GM23338 (cell line): ENCODE measurements at regions not wholly inside any gene's neighbourhood (a gene's known extent, or its start where the extent isn't known, plus 50 kb on each side); places are given as distances from the start of the nearest gene placed in this dataset.

Experiments
- CREB1 ChIP-seq: fragments of 250-450 bp; sonication (Bioruptor Pico); IDR thresholded peaks from 2 replicates; pipeline ENCODE4 v1.5.0; 2020; ENCODE audit warnings: low read depth, mild to moderate bottlenecking, moderate library complexity
- EZH2 ChIP-seq: fragments of 200-600 bp; sonication (generic); IDR thresholded peaks from one replicate; pipeline ENCODE4 v1.8.0; 2017; ENCODE audit warnings: antibody characterized with exemption, mild to moderate bottlenecking, low read depth; ENCODE audit not compliant: unreplicated experiment
- EZH2phosphoT487 ChIP-seq: fragments of 200-600 bp; sonication (generic); IDR thresholded peaks from one replicate; pipeline ENCODE4 v1.8.1; 2018; ENCODE audit warnings: antibody characterized with exemption; ENCODE audit not compliant: unreplicated experiment
- JUNB ChIP-seq: IDR thresholded peaks from one replicate; pipeline ENCODE4 v1.6.1; 2016; ENCODE audit warnings: antibody characterized with exemption; ENCODE audit not compliant: unreplicated experiment
- NANOG ChIP-seq: IDR thresholded peaks from 2 replicates; pipeline ENCODE4 v1.6.1; 2016; ENCODE audit warnings: antibody characterized with exemption, borderline replicate concordance
- POLR2AphosphoS5 ChIP-seq: IDR thresholded peaks from 2 replicates; pipeline ENCODE4 v1.6.1; 2016; ENCODE audit warnings: antibody characterized with exemption, low read depth
- ZNF114 ChIP-seq: fragments of 250-450 bp; sonication (Bioruptor Pico); IDR thresholded peaks from 2 replicates; pipeline ENCODE4 v1.5.0; 2020; ENCODE audit warnings: mild to moderate bottlenecking, moderate library complexity
- ZNF331 ChIP-seq: fragments of 250-450 bp; sonication (Bioruptor Pico); IDR thresholded peaks from 2 replicates; pipeline ENCODE4 v1.5.0; 2020; ENCODE audit warnings: low read depth, mild to moderate bottlenecking, moderate library complexity
- TF ChIP-seq, protein P1 (sequence below), 2 experiments: fragments of 200-600 bp in 1 of 2; sonication (generic) in 1 of 2; conservative IDR thresholded peaks; 2 replicates each; pipeline versions ENCODE4 v1.5.1 to v1.6.1; 2016 to 2017; ENCODE audit warnings: antibody characterized with exemption in 2 of 2, low read depth in 2 of 2, mild to moderate bottlenecking in 2 of 2, moderate library complexity in 1 of 2
- TF ChIP-seq, protein P2 (sequence below): IDR thresholded peaks from one replicate; pipeline ENCODE4 v1.6.1; 2018; ENCODE audit warnings: antibody characterized with exemption; ENCODE audit not compliant: unreplicated experiment
- TF ChIP-seq, protein P3 (sequence below): fragments of 250-450 bp; sonication (Bioruptor Pico); IDR thresholded peaks from 2 replicates; pipeline ENCODE4 v1.5.0; 2020; ENCODE audit warnings: mild to moderate bottlenecking, moderate library complexity
- TF ChIP-seq, protein P4 (sequence below): IDR thresholded peaks from 2 replicates; pipeline ENCODE4 v1.6.1; 2016; ENCODE audit warnings: antibody characterized with exemption

DNA sequence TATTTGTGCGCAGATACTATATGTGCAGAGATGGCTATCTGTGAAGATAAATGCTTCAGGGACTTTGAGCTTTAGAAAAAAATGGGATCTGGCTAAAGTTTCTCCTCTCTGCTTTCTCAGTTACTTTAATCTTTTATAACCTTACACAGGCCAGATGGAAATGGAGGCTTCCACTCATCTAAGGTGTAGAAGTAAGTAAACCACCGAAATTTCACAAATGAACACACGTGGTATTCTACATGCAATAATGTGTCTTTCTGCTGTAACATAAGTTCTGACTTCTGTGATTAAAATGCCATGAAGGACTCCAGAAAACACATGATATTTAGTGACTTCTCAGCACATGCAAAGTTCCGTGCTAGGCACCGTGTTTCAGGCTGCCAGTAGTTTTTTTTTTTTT, 99.1 kb upstream of the FOXN3 start:
- TF ChIP-seq, protein P1, sequence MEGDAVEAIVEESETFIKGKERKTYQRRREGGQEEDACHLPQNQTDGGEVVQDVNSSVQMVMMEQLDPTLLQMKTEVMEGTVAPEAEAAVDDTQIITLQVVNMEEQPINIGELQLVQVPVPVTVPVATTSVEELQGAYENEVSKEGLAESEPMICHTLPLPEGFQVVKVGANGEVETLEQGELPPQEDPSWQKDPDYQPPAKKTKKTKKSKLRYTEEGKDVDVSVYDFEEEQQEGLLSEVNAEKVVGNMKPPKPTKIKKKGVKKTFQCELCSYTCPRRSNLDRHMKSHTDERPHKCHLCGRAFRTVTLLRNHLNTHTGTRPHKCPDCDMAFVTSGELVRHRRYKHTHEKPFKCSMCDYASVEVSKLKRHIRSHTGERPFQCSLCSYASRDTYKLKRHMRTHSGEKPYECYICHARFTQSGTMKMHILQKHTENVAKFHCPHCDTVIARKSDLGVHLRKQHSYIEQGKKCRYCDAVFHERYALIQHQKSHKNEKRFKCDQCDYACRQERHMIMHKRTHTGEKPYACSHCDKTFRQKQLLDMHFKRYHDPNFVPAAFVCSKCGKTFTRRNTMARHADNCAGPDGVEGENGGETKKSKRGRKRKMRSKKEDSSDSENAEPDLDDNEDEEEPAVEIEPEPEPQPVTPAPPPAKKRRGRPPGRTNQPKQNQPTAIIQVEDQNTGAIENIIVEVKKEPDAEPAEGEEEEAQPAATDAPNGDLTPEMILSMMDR (conservative IDR thresholded peaks at IDR 0.05; ENCODE audit: low read depth in 2 of 2), result no peak
- TF ChIP-seq, protein P2, sequence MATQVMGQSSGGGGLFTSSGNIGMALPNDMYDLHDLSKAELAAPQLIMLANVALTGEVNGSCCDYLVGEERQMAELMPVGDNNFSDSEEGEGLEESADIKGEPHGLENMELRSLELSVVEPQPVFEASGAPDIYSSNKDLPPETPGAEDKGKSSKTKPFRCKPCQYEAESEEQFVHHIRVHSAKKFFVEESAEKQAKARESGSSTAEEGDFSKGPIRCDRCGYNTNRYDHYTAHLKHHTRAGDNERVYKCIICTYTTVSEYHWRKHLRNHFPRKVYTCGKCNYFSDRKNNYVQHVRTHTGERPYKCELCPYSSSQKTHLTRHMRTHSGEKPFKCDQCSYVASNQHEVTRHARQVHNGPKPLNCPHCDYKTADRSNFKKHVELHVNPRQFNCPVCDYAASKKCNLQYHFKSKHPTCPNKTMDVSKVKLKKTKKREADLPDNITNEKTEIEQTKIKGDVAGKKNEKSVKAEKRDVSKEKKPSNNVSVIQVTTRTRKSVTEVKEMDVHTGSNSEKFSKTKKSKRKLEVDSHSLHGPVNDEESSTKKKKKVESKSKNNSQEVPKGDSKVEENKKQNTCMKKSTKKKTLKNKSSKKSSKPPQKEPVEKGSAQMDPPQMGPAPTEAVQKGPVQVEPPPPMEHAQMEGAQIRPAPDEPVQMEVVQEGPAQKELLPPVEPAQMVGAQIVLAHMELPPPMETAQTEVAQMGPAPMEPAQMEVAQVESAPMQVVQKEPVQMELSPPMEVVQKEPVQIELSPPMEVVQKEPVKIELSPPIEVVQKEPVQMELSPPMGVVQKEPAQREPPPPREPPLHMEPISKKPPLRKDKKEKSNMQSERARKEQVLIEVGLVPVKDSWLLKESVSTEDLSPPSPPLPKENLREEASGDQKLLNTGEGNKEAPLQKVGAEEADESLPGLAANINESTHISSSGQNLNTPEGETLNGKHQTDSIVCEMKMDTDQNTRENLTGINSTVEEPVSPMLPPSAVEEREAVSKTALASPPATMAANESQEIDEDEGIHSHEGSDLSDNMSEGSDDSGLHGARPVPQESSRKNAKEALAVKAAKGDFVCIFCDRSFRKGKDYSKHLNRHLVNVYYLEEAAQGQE, result no peak
- no peak for TF ChIP-seq ZNF331 (CRISPR knock-in tag)
- no peak for TF ChIP-seq POLR2AphosphoS5
- TF ChIP-seq, protein P3, sequence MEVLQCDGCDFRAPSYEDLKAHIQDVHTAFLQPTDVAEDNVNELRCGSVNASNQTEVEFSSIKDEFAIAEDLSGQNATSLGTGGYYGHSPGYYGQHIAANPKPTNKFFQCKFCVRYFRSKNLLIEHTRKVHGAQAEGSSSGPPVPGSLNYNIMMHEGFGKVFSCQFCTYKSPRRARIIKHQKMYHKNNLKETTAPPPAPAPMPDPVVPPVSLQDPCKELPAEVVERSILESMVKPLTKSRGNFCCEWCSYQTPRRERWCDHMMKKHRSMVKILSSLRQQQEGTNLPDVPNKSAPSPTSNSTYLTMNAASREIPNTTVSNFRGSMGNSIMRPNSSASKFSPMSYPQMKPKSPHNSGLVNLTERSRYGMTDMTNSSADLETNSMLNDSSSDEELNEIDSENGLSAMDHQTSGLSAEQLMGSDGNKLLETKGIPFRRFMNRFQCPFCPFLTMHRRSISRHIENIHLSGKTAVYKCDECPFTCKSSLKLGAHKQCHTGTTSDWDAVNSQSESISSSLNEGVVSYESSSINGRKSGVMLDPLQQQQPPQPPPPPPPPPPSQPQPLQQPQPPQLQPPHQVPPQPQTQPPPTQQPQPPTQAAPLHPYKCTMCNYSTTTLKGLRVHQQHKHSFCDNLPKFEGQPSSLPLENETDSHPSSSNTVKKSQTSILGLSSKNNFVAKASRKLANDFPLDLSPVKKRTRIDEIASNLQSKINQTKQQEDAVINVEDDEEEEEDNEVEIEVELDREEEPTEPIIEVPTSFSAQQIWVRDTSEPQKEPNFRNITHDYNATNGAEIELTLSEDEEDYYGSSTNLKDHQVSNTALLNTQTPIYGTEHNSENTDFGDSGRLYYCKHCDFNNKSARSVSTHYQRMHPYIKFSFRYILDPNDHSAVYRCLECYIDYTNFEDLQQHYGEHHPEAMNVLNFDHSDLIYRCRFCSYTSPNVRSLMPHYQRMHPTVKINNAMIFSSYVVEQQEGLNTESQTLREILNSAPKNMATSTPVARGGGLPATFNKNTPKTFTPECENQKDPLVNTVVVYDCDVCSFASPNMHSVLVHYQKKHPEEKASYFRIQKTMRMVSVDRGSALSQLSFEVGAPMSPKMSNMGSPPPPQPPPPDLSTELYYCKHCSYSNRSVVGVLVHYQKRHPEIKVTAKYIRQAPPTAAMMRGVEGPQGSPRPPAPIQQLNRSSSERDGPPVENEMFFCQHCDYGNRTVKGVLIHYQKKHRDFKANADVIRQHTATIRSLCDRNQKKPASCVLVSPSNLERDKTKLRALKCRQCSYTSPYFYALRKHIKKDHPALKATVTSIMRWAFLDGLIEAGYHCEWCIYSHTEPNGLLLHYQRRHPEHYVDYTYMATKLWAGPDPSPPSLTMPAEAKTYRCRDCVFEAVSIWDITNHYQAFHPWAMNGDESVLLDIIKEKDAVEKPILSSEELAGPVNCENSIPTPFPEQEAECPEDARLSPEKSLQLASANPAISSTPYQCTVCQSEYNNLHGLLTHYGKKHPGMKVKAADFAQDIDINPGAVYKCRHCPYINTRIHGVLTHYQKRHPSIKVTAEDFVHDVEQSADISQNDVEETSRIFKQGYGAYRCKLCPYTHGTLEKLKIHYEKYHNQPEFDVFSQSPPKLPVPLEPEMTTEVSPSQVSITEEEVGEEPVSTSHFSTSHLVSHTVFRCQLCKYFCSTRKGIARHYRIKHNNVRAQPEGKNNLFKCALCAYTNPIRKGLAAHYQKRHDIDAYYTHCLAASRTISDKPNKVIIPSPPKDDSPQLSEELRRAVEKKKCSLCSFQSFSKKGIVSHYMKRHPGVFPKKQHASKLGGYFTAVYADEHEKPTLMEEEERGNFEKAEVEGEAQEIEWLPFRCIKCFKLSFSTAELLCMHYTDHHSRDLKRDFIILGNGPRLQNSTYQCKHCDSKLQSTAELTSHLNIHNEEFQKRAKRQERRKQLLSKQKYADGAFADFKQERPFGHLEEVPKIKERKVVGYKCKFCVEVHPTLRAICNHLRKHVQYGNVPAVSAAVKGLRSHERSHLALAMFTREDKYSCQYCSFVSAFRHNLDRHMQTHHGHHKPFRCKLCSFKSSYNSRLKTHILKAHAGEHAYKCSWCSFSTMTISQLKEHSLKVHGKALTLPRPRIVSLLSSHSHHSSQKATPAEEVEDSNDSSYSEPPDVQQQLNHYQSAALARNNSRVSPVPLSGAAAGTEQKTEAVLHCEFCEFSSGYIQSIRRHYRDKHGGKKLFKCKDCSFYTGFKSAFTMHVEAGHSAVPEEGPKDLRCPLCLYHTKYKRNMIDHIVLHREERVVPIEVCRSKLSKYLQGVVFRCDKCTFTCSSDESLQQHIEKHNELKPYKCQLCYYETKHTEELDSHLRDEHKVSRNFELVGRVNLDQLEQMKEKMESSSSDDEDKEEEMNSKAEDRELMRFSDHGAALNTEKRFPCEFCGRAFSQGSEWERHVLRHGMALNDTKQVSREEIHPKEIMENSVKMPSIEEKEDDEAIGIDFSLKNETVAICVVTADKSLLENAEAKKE (CRISPR knock-in tag), result no peak
- TF ChIP-seq EZH2, result no peak
- no peak for TF ChIP-seq NANOG
- no peak for TF ChIP-seq EZH2phosphoT487
- TF ChIP-seq CREB1 (CRISPR knock-in tag), result no peak
- TF ChIP-seq ZNF114 (CRISPR knock-in tag), result no peak
- TF ChIP-seq JUNB, result no peak
- TF ChIP-seq, protein P4, sequence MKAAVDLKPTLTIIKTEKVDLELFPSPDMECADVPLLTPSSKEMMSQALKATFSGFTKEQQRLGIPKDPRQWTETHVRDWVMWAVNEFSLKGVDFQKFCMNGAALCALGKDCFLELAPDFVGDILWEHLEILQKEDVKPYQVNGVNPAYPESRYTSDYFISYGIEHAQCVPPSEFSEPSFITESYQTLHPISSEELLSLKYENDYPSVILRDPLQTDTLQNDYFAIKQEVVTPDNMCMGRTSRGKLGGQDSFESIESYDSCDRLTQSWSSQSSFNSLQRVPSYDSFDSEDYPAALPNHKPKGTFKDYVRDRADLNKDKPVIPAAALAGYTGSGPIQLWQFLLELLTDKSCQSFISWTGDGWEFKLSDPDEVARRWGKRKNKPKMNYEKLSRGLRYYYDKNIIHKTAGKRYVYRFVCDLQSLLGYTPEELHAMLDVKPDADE, result no peak
